Hematopoietic multipotent progenitor cell treated with erythropoietin and hydrocortisone succinate and interleukin-3 and kit ligand, for 15 days (in vitro differentiated cells): ENCODE measurements at regions not wholly inside any gene's neighbourhood (a gene's known extent, or its start where the extent isn't known, plus 50 kb on each side); places are given as distances from the start of the nearest gene placed in this dataset.
"Not testable (repeated sequence)": the region's sequence is repeated elsewhere in the genome, so short reads cannot be mapped to it uniquely, and the experiment has no call there.

ENCODE experiments used
- DNase-seq: peaks from one replicate; pipeline ENCODE4 v3.0.0-alpha.2; 2015; ENCODE audit warnings: low spot score

DNA sequence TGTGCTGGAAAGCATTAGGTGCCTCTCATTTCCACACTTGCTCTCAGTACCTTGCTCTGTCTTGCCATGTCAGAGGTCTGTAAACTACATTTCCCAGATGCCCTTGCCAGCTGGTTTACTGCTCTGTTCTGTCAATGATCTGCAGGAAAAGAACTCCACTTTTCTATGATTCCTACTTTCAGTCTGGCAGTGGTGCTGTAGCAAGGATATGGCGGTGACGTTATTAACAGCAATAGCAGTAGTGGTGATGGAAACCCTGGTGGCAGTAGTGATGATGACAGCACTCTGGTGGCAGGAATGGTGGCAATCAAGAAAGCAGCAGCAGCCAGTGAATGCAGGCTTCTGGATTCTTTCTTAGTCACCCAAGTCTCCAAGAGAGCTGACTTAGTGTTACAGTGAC is 665.2 kb downstream of the DIPK2A start:
- DNase-seq: no peak

- DNase-seq: no peak
Observed at GRCh38 chr3:144638009-144638408, 666.4 kb downstream of the DIPK2A start.

GRCh38 chr3:144643771-144644198 is 672.2 kb downstream of the DIPK2A start:
- DNase-seq: no peak

- DNase-seq: no peak
Observed at GRCh38 chr3:144645300-144645699, 673.7 kb downstream of the DIPK2A start.

DNA sequence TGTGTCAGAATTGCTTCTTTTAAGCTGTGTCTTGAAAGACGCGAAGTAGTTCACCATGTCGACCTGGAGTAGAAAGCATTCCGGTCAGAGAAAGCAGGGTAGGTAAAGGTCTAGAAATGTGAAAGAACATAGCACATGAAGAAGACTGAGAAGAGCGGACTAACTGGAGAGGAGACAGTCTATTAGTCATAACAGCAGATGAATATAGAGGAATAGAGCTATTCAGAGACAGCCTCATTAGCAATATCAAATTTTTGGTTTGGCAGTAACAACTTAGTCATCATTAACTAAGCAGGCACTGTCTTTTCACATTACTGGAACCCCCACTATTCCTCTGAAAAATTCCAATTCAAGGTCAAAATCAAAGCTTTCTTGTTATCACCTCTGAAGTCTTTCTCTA is 678.8 kb downstream of the DIPK2A start:
- no peak for DNase-seq

GRCh38 chr3:144652573-144652972 is 681.0 kb downstream of the DIPK2A start:
- DNase-seq: no peak

GRCh38 chr3:144655423-144655822 is 683.8 kb downstream of the DIPK2A start:
- DNase-seq: no peak

- DNase-seq: no peak
Observed at GRCh38 chr3:144660186-144660585, 688.6 kb downstream of the DIPK2A start.

DNA sequence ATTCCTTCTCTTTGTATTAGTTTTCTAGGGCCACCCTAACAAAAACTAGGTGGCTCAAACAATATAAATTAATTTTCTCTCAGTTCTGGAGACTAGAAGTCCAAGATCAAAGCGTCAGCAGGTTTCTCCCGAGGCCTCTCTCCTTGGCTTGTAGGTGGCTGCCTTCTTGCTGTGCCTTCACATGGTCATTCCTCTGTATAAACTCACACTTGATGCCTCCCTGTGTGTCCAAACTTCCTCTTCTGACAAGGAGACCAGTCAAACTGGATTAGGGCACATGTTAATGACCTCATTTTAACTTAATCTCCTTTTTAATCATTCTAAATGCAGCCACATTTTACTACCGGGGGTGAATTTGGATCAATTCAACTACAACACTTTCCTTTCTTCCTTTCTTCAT is 691.1 kb downstream of the DIPK2A start:
- no peak for DNase-seq

DNA sequence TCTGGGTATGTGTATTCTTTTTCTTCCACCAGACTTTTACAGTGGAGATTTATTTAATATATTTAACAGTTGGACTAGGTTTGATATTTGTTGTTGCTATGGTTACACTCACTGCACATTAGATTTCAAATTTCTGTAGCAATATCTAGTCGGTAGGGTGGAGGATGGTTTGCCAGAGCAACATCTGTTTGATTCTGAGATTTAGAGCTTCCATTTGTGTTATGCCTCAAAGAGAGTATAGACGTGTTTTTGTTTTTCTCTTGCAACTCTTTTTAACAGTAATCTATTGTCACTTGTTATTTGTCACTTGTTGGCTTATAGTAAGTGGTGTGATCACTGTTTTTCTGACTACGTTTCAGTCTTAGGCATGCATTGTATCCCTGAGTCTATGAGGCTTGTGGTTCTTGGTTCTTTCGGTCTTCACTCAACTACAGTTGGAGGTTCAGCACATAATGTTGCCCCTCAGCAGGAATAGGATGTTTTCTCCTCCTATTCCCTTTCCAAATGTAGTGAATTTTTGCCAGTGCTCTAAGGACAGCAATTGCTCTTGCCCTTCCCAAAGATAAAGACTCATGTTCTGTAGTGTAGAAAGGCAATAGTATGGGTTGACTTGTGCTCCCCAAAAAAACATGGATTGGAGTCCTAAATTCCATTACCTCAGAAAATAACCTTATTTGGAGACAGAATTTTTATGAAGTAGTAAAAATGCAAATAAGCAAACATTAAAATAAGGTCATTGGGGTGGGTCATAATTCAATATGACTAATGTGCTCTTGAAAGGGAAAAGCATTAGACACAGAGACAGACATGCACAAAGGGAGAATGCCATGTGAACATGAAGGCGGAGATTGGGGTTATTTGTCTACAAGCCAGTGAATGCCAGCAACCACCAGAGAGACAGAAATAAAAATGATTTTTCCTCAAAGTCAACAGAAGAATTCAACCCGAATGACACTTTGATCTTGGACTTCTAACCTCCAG is 692.1 kb downstream of the DIPK2A start:
- no peak for DNase-seq

DNA sequence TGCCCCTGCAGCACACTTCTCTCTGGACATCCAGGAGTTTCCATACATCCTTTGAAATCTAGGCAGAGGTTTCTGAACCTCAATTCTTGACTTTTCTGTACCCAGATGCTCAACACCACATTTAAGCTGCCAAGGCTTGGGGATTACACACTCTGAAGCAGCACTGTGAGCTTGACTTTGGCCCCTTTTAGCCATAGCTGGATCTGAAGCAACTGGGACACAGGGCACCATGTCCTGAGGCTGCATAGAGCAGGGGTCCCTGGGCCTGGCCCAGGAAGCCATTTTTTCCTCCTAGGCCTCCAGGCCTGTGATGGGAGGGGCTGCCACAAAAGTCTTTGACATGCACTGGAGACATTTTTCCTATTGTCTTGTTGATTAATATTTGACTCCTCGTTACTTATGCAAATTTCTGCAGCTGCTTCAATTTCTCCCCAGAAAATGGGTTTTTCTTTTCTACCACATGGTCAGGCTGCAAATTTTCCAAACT is 694.0 kb downstream of the DIPK2A start:
- DNase-seq: no peak

DNA sequence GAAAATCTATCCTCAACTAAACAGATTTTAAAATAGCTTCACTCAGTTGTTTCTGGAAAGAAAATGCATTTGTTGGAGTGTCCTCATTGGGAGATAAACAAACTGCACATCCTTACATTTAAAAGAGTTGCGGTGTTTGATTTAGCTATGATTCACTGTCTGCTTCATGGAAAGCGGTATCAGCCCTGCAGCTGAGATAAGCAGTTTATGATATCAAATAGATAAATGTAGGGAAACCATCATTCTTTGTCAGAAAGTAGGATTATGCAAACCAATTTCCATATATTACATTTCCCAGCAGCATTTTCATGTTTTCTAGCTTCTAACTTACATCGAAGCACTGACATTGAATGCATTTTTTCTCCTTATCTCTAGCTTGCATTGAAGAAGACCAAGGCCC is 698.9 kb downstream of the DIPK2A start:
- no peak for DNase-seq

GRCh38 chr3:144677103-144677502 is 705.5 kb downstream of the DIPK2A start:
- DNase-seq: no peak

- no peak for DNase-seq
Observed at GRCh38 chr3:144683065-144683464, 711.4 kb downstream of the DIPK2A start.

DNA sequence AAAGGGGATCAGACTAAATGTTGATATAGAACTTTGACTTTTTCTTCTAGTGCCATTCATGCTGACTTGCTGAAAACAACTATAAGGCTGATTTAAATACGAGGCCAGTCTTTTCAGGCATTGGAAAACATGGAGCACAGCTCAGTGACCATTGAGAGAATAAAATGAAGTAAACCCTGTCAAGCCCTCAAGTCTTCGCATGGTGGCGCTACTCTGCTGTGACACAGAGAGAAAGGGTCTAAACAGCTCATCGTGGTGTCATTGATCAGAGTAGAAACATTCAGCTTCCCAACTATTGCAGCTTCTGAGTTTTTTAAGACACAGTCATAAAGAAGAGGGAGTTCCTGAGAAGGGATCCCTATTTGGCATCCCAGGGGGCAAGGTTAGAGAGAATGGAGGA is 716.2 kb downstream of the DIPK2A start:
- DNase-seq: no peak

GRCh38 chr3:144692488-144692887 is 720.9 kb downstream of the DIPK2A start:
- no peak for DNase-seq

- DNase-seq: no peak
Observed at GRCh38 chr3:144708437-144708836, 736.8 kb downstream of the DIPK2A start.

DNA sequence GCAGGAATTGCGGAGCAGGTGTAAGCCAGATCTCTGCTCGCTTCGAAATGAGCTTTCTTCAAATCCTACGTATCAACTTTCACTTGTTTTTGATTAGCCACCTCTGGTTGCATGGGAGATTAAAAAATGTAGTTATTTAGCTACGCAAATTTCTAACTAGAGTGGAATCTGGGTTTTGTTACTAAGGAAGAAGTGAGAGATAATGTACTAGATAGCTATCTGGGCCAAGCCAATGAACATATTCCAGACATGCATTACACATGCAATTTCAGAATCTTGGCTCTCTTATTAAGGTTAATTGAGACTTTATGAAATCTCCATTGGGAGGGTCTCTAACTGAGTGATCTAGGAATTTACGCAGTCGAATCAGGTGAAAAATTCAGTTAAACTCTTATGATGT is 765.7 kb downstream of the DIPK2A start:
- no peak for DNase-seq

DNA sequence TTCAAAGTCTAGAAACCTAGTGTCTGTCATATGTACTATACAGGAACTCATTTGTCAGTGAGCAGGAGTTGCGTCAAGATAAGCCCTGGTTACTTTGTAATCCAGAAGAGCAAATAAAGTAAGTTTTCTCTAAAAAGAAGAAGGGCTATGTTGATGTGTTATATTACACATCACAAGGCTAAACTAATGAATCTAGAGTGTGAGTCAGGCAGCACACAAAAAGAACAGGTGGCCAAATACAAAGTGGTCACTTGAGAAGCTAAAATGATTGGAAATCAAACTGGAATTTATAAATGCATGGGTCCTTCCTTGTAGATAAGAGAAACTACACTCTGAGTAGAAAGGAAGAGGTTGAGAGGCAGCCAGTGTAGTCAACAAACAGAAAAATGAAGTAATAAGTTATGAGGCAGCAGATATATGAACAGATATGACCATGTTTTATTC is 771.6 kb downstream of the DIPK2A start:
- no peak for DNase-seq

GRCh38 chr3:144744473-144744872 is 772.9 kb downstream of the DIPK2A start:
- DNase-seq: no peak

DNA sequence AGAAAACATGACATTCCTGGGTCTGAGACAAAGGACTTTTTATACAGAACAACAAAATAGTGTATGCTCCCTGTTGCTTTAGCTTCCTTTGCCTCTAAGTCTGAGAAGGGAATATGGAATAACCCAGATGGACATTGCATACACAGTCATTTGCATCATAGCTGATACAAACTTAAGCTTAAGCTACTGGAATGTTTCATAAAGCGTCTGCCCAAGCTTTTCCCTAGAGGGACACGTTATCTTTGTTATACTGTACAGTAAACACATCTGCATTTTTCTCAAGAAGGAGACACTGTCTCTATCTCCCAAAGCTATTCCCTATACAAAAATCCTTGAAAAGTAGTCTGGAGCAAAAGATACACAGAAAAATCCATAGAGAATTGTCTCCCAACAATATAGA is 775.0 kb downstream of the DIPK2A start:
- DNase-seq: no peak

- DNase-seq: not testable (repeated sequence)
Observed at GRCh38 chr3:144749536-144750253, 778.1 kb downstream of the DIPK2A start.
